Natural killer cell (primary cell): ENCODE measurements at regions not wholly inside any gene's neighbourhood (a gene's known extent, or its start where the extent isn't known, plus 50 kb on each side); places are given as distances from the start of the nearest gene placed in this dataset.

Experiments
- ATAC-seq, 3 donors: fragments of 150-1000 bp in 2 of 3; fragments of 200-7000 bp in 1 of 3; cut with Tn5 transposase; 1 replicate in 1 of 3; 2 replicates in 2 of 3; pipeline ENCODE4 v1.10.0; 2021; ENCODE audit warnings: mild to moderate bottlenecking in 2 of 3, moderate library complexity in 2 of 3
- DNase-seq, 2 donors: peaks; one replicate each; pipeline versions ENCODE4 v3.0.0 to v3.0.0-alpha.2; 2013 to 2021; ENCODE audit warnings: mixed read lengths in 1 of 2
- H3K27ac ChIP-seq: one replicate; pipeline ENCODE4 v1.5.1; 2013; ENCODE audit warnings: mild to moderate bottlenecking, low read length
- H3K27me3 ChIP-seq: one replicate; pipeline ENCODE4 v1.6.1; 2013; ENCODE audit warnings: low read length; ENCODE audit not compliant: control insufficient read depth, insufficient read depth
- H3K36me3 ChIP-seq: one replicate; pipeline ENCODE4 v1.6.1; 2013; ENCODE audit warnings: low read length; ENCODE audit not compliant: control insufficient read depth, insufficient read depth
- H3K4me1 ChIP-seq: one replicate; pipeline ENCODE4 v1.6.1; 2013; ENCODE audit warnings: low read length; ENCODE audit not compliant: control insufficient read depth, insufficient read depth
- H3K4me3 ChIP-seq: one replicate; pipeline ENCODE4 v1.5.1; 2013; ENCODE audit warnings: low read length
- H3K9me3 ChIP-seq: one replicate; pipeline ENCODE4 v1.6.1; 2013; ENCODE audit warnings: low read length; ENCODE audit not compliant: control insufficient read depth, insufficient read depth
- H3K27ac Mint-ChIP-seq, 2 donors: one replicate each; pipeline ENCODE4 v1.8.0; 2022; ENCODE audit warnings: mild to moderate bottlenecking in 2 of 2, mixed read lengths in 2 of 2, moderate library complexity in 1 of 2
- H3K27me3 Mint-ChIP-seq, 2 donors: one replicate each; pipeline ENCODE4 v1.8.0; 2022; ENCODE audit warnings: low read depth in 2 of 2, mixed read lengths in 2 of 2
- H3K36me3 Mint-ChIP-seq: one replicate; pipeline ENCODE4 v1.8.0; 2022; ENCODE audit warnings: mixed read lengths
- H3K4me1 Mint-ChIP-seq, 2 donors: one replicate each; pipeline ENCODE4 v1.8.0; 2022; ENCODE audit warnings: mixed read lengths in 2 of 2
- H3K4me3 Mint-ChIP-seq: one replicate; pipeline ENCODE4 v1.8.0; 2022; ENCODE audit warnings: mild to moderate bottlenecking, moderate library complexity, mixed read lengths
- H3K9me3 Mint-ChIP-seq, 2 donors: one replicate each; pipeline ENCODE4 v1.8.0; 2022; ENCODE audit warnings: mixed read lengths in 2 of 2
- WGBS: methylation state at CpG from one replicate; pipeline ENCODE4 v1.1.7; 2013; ENCODE audit warnings: missing lambda C conversion rate; ENCODE audit not compliant: insufficient coverage; 5-methylcytosine and 5-hydroxymethylcytosine counted together
- intact Hi-C: fragments of 100-400 bp; cut with micrococcal nuclease; formaldehyde crosslinking; loops from one replicate; pipeline ENCODE4 v1.14.2; 2022
- TF ChIP-seq, protein P1 (sequence below): fragments of 200-600 bp; IDR thresholded peaks from one replicate; pipeline ENCODE4 v1.8.0; 2022; ENCODE audit warnings: antibody characterized with exemption

DNA sequence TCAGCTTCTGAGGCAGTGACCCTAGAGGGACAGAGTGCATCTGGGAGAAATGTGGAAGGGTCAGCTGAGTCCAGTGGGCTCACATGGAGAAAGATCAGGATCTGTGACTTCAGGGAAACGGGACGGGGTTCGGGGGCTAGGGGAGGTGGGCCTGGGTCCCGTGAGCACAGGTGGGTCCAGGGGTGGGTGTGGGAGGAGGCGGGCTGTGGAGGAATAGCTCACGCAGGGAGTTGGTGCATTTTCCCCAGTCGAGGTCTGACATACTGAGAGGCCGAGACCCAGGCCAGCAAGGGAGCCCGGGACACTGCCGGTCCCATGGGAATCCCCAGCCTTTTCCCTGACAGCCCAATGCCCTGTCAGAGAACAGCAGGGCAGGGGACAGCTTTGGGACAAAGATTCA is 93.1 kb downstream of the TNFAIP2 start:
- intact Hi-C loops, result no loop called here
- no peak for ATAC-seq
- no peaks in the 10 kb centered on the region for H3K4me1 Mint-ChIP-seq
- H3K27me3 Mint-ChIP-seq, result peaks cover 23 to 40% of the 10 kb centered on the region in 2 donors
- H3K36me3 ChIP-seq, result no peaks in the 10 kb centered on the region
- H3K4me1 ChIP-seq, result no peaks in the 10 kb centered on the region
- H3K9me3 Mint-ChIP-seq, result no peaks in the 10 kb centered on the region
- H3K9me3 ChIP-seq, result no peaks in the 10 kb centered on the region
- no peak overlapping the region for H3K4me3 ChIP-seq
- H3K27ac ChIP-seq, result no peak overlapping the region
- H3K36me3 Mint-ChIP-seq, result no peaks in the 10 kb centered on the region
- DNase-seq, result no peak
- WGBS, result 92% methylated on average over 10 of the region's 10 CpGs
- H3K4me3 Mint-ChIP-seq, result no peak overlapping the region
- no peak overlapping the region for H3K27ac Mint-ChIP-seq
- peaks cover 3% of the 10 kb centered on the region for H3K27me3 ChIP-seq
- TF ChIP-seq, protein P1, sequence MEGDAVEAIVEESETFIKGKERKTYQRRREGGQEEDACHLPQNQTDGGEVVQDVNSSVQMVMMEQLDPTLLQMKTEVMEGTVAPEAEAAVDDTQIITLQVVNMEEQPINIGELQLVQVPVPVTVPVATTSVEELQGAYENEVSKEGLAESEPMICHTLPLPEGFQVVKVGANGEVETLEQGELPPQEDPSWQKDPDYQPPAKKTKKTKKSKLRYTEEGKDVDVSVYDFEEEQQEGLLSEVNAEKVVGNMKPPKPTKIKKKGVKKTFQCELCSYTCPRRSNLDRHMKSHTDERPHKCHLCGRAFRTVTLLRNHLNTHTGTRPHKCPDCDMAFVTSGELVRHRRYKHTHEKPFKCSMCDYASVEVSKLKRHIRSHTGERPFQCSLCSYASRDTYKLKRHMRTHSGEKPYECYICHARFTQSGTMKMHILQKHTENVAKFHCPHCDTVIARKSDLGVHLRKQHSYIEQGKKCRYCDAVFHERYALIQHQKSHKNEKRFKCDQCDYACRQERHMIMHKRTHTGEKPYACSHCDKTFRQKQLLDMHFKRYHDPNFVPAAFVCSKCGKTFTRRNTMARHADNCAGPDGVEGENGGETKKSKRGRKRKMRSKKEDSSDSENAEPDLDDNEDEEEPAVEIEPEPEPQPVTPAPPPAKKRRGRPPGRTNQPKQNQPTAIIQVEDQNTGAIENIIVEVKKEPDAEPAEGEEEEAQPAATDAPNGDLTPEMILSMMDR, result no peak

DNA sequence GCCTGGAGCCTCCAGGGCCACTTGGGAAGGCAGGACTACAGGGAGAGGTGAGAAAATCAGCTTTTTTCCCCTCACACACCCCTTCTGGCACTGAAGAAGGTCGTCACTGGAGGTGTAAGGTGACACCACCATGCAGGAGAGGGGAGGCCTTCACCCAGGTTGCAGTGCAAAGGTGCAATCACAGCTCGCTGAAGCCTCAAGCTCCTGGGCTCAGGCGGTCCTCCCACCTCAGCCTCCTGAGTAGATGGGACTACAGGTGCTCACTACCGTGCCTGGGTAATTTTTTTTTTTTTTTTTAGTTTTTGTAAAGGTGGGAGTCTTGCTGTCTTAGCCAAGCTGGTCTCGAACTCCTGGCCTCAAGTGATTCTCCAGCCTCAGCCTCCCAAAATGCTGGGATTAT is 93.6 kb downstream of the TNFAIP2 start:
- Histone ChIP-seq H3K4me3 (no peak overlapping the region), H3K9me3 (no peaks in the 10 kb centered on the region), H3K4me1 (no peaks in the 10 kb centered on the region), H3K27me3 (peaks cover 3% of the 10 kb centered on the region), H3K27ac (no peak overlapping the region), H3K36me3 (no peaks in the 10 kb centered on the region)
- Mint-ChIP-seq H3K27me3 (peaks cover 26 to 40% of the 10 kb centered on the region in 2 donors), H3K27ac (no peak overlapping the region), H3K9me3 (no peaks in the 10 kb centered on the region), H3K4me3 (no peak overlapping the region), H3K4me1 (no peaks in the 10 kb centered on the region), H3K36me3 (no peaks in the 10 kb centered on the region)
- DNase-seq (no peak), ATAC-seq (no peak)
- TF ChIP-seq, protein P1, result no peak
- 85% methylated on average over 5 of the region's 5 CpGs for WGBS
- intact Hi-C loops, result no loop called here

DNA sequence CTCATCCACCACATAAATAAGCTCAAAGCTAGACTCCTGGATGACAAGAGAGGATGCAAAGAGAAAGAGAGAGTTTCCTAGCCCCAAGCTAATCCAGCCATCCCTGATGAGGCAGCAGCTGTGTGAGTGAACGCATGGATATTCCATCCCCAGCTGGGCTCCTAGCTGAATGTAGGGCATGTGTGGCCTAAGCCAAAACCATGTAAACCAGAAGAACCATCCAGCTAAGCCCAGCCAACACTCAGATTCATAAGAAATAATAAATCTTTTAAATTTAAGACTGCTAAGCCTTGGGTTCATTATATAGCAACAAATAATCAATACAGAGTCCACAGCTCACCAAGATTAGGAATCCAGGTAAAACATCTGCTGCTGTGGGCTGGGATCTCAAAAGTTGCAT is 94.3 kb downstream of the TNFAIP2 start:
- Mint-ChIP-seq H3K27ac (no peak overlapping the region), H3K27me3 (peaks cover 29 to 37% of the 10 kb centered on the region in 2 donors), H3K9me3 (no peaks in the 10 kb centered on the region), H3K4me3 (no peak overlapping the region), H3K36me3 (no peaks in the 10 kb centered on the region), H3K4me1 (no peaks in the 10 kb centered on the region)
- H3K27ac ChIP-seq, result no peak overlapping the region
- no peaks in the 10 kb centered on the region for H3K36me3 ChIP-seq
- 100% methylated on average over 1 of the region's 1 CpG for WGBS
- ATAC-seq (no peak), DNase-seq (no peak)
- no peaks in the 10 kb centered on the region for H3K9me3 ChIP-seq
- TF ChIP-seq, protein P1, result no peak
- intact Hi-C loops, result no loop called here
- H3K4me3 ChIP-seq, result no peak overlapping the region
- H3K4me1 ChIP-seq, result no peaks in the 10 kb centered on the region
- peaks cover 3% of the 10 kb centered on the region for H3K27me3 ChIP-seq

DNA sequence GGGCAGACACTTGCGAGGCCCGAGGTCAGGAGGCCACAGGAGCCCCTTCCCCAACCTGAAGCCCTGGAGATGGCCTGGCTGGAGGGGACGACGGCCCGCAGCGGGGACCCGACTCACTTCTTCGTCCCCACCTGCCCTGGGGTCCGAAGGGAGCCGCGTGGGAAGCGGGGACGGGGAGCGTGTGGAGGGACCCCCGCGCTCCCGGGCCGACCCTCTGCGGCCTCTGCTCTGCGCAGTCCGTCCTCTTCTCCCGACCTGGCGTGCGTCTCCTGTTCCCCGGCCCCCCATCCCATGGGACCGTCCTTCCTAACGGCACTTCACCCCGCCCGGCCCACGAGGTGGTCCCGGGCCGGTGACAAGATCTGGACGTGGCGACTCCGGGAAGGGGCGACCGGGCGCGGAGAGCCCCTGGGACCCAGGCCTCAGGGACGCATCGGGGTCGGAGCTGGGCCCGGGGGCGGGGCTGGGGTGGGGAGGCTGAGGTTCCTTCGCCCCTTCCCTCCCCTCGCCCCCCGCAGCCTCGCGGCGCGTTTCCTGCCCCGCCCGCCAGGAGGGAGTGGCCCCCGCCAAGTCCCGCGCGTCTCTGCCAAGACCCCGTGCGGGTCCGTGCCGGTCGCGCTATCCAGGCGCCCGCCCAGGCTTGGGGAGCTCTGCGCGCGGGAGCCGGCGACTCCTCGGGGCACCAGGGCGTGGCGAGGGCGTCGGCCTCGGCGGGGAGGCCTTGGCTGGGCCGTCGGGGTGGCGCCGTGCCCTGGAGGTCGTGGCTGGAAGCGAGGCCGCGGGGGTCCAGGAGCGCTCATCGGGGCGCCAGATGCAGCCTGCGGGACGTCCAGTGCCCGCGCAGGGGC is 97.1 kb downstream of the TNFAIP2 start:
- ATAC-seq, result no peak
- no peaks in the 10 kb centered on the region for H3K9me3 ChIP-seq
- Mint-ChIP-seq H3K36me3 (no peaks in the 10 kb centered on the region), H3K4me1 (no peaks in the 10 kb centered on the region), H3K27me3 (peaks cover 30 to 40% of the 10 kb centered on the region in 2 donors), H3K9me3 (no peaks in the 10 kb centered on the region), H3K4me3 (no peak overlapping the region), H3K27ac (no peak overlapping the region)
- H3K36me3 ChIP-seq, result no peaks in the 10 kb centered on the region
- no peak overlapping the region for H3K27ac ChIP-seq
- 16% methylated on average over 92 of the region's 92 CpGs for WGBS
- DNase-seq, result no peak
- peaks cover 3% of the 10 kb centered on the region for H3K27me3 ChIP-seq
- no peaks in the 10 kb centered on the region for H3K4me1 ChIP-seq
- intact Hi-C loops, result no loop called here
- no peak overlapping the region for H3K4me3 ChIP-seq
- TF ChIP-seq, protein P1, result no peak
